DMS79 treated with DMSO at 0.1 percent for 48 hours (cell line): ENCODE measurements at regions not wholly inside any gene's neighbourhood (a gene's known extent, or its start where the extent isn't known, plus 50 kb on each side); places are given as distances from the start of the nearest gene placed in this dataset.
"Not testable (repeated sequence)": the region's sequence is repeated elsewhere in the genome, so short reads cannot be mapped to it uniquely, and the experiment has no call there.

Experiments
- DNase-seq: peaks from one replicate; lab custom pipeline; 2025; lab: John Stamatoyannopoulos, UW

DNA sequence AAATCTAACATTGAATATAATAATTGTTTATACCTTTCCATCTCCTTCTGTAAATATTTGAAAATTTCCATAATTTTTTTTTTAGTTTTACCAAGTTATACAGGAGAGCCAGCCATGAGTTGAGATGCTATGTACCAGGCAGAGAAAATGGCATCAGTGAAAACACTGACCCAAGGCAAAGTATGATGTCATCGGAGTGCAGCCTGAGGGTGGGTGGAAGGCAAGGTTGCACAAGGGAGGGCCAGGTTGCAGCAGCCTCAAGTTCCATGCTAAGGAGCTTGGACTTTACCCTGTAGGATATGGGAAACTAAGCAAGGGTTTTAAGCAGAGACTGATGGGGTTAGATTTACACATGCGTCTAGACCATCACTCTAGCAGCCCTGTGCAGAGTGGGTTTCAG lies 441.1 kb downstream of the BCAT1 start:
- no peak for DNase-seq

- DNase-seq, result no peak
Measured at GRCh38 chr12:24505366-24506015, 443.4 kb downstream of the BCAT1 start.

- not testable (repeated sequence) for DNase-seq
Measured at GRCh38 chr12:24503477-24503876, 445.4 kb downstream of the BCAT1 start.

GRCh38 chr12:24500831-24501230 lies 448.1 kb downstream of the BCAT1 start:
- no peak for DNase-seq

GRCh38 chr12:24500421-24500820 lies 448.5 kb downstream of the BCAT1 start:
- DNase-seq, result no peak

DNA sequence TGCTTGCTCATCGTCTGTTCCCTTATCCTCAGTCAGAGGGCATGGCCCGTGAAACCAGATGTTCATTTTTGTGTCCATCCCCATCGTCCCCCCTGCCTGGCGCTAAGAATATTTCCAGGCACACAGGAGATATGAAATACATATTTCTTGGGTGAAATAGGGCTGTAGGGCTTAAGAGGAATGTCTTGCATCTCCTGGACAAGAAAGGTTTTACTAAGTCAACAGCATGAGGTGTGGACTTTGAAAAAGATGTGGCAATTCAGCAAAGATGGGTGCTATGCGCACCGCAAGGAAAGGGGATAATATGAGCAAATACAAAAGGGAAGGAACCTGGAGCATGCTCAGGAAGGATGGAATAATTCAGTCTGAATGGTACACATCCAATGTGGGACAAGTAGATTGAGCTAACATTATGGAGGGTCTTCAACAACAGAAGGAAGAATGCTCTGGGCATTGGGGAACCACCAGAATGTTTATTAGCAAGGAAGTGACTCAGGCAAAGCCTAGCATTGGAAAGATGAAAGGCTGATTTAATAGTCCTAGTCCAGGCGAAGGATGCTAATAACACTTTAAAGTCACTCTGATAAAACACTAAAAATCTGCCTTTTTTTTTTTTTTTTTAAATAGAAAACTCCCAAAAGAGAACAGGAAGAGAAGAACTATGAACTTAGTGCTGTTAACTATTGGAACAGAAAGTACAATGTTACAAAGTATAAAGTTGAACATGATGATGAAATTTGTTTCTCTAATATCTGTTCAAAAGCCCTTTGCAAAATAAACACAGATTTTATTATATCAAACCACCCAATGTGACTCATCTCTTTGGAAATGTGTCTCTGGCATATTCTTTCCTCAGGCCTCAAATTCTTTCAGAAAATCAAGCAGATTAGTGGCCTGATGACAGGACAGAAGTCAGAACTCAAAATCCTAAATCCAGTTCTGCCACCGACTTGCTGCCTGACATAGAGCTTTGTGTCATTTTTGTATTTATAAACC lies 449.5 kb downstream of the BCAT1 start:
- DNase-seq, result no peak

- DNase-seq, result no peak
Measured at GRCh38 chr12:24496755-24497154, 452.1 kb downstream of the BCAT1 start.

- DNase-seq, result no peak
Measured at GRCh38 chr12:24494401-24494800, 454.5 kb downstream of the BCAT1 start.

- no peak for DNase-seq
Measured at GRCh38 chr12:24491968-24492367, 456.9 kb downstream of the BCAT1 start.

- no peak for DNase-seq
Measured at GRCh38 chr12:24489939-24490338, 459.0 kb downstream of the BCAT1 start.

DNA sequence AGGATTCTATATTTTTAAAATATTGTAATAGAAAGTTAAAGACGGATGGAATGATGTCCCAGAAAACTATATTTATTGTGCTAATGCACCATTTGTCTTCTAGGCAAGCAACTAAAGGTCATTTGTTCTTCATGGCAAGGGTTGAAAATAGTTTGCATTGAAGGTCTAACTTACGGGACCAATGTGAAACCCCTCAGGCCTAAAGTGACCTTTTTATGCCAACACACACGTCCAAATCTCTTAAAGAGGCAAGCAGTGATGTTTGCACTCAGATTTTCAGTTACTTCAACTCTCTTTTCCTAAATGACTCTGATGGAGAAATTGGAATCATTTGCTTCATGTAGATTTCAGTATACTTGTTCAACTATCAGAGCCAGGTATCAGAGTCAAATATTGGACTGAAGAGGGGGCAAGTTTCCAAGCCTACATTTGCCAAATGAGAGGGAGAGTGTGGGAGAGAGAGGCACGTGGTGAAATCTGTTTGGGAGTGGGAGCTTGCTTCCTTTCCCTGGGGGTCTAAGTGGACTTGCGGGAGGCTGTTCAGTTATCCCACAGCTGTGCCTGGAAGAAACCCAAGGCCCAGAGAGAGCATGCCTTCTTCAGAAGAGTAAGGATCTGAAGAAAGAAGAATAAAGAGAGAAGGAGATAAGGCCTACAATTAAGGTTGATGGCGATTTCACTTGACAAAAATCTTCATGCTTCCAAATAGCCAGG lies 459.8 kb downstream of the BCAT1 start:
- DNase-seq, result no peak

DNA sequence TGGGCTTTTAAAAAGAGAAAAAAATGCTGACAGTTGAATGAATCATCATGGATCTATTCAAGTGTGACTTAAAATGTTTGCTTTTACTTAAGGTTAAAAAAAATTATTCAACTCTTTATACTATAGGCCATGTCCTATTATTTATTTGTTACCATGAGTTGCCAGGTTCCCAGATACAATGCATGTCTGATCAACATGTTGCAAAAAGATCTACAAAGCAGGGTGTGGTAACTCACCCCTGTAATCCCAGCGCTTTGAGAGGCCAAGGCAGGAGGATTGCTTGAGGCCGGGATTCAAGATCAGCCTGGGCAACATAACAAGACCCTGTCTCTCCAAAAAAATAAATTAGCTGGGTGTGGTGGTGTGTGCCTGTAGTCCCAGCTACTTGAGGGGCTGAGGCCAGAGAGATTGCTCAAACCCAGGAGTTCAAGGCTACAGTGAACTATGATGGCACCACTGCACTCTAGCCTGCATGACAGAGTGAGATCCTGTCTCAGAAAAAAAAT lies 460.8 kb downstream of the BCAT1 start:
- DNase-seq, result no peak

GRCh38 chr12:24487606-24488005 lies 461.3 kb downstream of the BCAT1 start:
- DNase-seq, result no peak

DNA sequence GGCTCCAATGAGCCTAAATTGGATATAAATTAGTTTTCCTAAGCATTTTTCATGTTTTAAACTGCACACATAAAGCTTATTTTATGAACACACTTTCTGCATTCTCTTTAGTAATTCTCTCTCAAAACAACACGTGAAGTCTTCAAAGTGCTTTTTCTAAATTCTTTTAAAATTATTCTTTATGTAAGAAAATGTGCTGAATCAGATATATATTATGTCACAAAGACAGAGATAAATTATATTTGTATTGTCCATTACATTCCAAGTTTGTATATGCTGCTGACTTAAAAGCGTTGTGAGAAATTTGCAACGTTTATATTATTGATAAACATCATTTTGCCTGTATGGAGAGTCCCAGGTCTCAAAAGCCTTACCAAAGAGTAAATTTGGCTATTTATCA lies 465.2 kb downstream of the BCAT1 start:
- no peak for DNase-seq

DNA sequence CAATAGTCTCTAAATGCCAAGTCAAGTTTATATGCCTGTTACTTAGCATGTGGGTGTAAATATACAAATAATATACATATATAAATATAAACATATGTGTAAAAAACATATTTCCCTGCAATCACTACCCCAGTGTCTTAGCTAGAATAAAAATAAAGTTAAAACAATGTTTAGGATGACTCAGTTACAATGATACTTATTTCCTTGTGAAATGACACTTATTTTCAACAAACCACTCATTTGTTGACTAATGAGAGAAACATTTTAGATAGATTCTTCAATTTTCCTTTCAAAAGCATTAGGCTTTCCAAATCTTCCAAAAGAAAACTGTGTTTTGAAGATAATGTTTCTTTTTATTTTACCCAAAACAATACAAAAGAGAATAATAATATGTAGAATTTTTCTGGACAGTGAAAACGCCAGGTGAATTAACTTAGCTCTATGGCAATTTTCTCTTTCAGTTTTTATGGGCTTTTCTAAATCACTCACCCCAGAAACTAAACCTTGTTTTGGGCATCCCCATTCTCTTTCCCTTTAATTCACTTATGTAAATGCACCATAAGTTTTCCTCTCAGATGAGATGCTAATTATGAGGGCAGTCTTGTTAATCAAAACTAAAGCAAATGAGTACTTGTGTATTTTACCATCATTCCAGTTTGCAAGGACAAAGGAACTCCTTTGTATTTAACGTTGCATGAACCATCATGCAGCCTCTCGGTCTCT lies 465.9 kb downstream of the BCAT1 start:
- DNase-seq, result no peak

- DNase-seq, result no peak
Measured at GRCh38 chr12:24482044-24482443, 466.9 kb downstream of the BCAT1 start.

GRCh38 chr12:24480766-24481449 lies 468.0 kb downstream of the BCAT1 start:
- no peak for DNase-seq

DNA sequence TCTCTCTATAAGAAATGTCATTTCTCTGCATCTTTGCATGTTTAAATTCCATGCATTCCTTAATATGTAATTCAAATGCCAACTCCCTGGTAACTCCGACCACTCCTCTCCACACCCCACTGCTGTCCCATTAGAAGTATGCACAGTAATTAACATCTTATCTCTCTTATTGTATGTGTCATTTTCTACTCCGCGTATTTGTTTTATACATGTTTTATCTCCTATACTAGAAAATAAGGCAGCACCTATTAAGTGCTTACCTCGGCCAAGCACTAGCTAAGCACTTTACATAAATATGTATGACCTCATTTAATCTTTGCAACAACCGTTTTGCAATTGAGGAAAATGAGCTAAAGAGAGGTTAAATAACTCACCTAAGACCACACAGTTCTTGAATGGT lies 469.8 kb downstream of the BCAT1 start:
- no peak for DNase-seq

DNA sequence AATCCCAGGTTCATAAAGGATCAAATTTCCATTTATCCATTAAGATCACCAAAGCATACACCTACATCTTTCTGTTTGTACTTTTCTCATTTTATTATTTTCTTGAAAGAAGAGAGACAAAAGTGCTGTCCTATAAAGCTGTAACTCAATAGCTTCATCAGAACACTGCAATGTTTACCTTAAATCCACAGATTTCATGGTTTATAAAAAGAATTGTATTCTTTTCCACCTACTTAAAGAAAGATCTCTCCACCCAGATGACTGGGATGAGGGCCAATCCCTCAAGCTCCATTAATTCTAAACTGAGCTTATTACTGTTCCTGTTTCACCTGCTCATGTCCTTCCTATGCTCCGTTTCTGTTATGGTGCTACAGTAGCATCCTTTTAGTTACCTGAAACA lies 470.6 kb downstream of the BCAT1 start:
- no peak for DNase-seq

DNA sequence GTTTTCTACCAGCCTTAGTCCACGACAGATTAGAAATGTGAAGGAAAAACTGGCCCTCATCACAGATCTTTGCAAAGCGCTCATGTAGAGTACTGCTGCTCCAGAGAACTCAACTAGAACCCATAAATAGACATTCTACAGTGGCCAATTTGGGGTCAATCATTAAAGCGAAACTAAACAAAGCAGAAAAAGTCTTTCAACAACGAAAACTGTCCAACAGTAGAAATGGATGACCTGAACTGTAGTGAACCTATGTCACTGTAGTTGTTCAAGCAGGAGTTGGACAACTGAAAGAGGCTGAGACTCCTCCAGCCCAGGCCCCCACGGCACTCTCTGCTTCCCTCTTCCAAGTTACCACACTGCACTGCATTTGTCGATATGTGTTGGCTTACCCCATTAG lies 472.6 kb downstream of the BCAT1 start:
- no peak for DNase-seq

GRCh38 chr12:24475337-24475736 lies 473.6 kb downstream of the BCAT1 start:
- no peak for DNase-seq
